ENCODE measurements at regions not wholly inside any gene's neighbourhood (a gene's known extent, or its start where the extent isn't known, plus 50 kb on each side); places are given as distances from the start of the nearest gene placed in this dataset.

GRCh38 chr14:51507511-51507905, 144.2 kb upstream of the FRMD6 start:
- no peak for DNase-seq
- ChIA-PET CTCF (interaction anchor here (0.7 kb wide), 1 partner anchor 145 kb away, joined by 3 read pairs; no protein-coding TSS in a partner anchor), POLR2A (no interaction called here)
- no peak overlapping the region for H3K27ac Mint-ChIP-seq
- H3K4me3 Mint-ChIP-seq: no peak overlapping the region
- H3K27me3 Mint-ChIP-seq: peaks cover 21% of the 10 kb centered on the region
- intact Hi-C loops (cut with DNase I, micrococcal nuclease): no loop called here
- no peak for ATAC-seq
- no peaks in the 10 kb centered on the region for H3K36me3 Mint-ChIP-seq (ENCODE audit: low read depth)
- H3K9me3 Mint-ChIP-seq (ENCODE audit: low read depth): no peaks in the 10 kb centered on the region
- no peaks in the 10 kb centered on the region for H3K4me1 Mint-ChIP-seq

- no peak for ATAC-seq
- intact Hi-C loops (cut with DNase I, micrococcal nuclease): no loop called here
- ChIA-PET POLR2A (no interaction called here), CTCF (interaction anchor here (0.7 to 1.0 kb wide), 3 partner anchors 17 to 384 kb away, joined by 3 read pairs; no protein-coding TSS in a partner anchor)
- Mint-ChIP-seq H3K4me3 (no peak overlapping the region), H3K36me3 (ENCODE audit: low read depth) (no peaks in the 10 kb centered on the region), H3K27ac (no peak overlapping the region), H3K27me3 (peaks cover 16% of the 10 kb centered on the region), H3K4me1 (no peaks in the 10 kb centered on the region), H3K9me3 (ENCODE audit: low read depth) (no peaks in the 10 kb centered on the region)
- DNase-seq: no peak
Observed at GRCh38 chr14:51507906-51508511, 143.7 kb upstream of the FRMD6 start.

GRCh38 chr14:51511265-51511664, 140.4 kb upstream of the FRMD6 start:
- ChIA-PET POLR2A (no interaction called here), CTCF (interaction anchor here (1.4 kb wide), 1 partner anchor 10 kb away, joined by 4 read pairs; no protein-coding TSS in a partner anchor)
- Mint-ChIP-seq H3K36me3 (ENCODE audit: low read depth) (no peaks in the 10 kb centered on the region), H3K27ac (no peak overlapping the region), H3K4me3 (no peak overlapping the region), H3K27me3 (peaks cover 12% of the 10 kb centered on the region), H3K4me1 (no peaks in the 10 kb centered on the region), H3K9me3 (ENCODE audit: low read depth) (no peaks in the 10 kb centered on the region)
- ATAC-seq (no peak), DNase-seq (no peak)
- intact Hi-C loops (cut with DNase I, micrococcal nuclease): no loop called here

GRCh38 chr14:51512316-51512715, 139.4 kb upstream of the FRMD6 start:
- ATAC-seq (no peak), DNase-seq (no peak)
- no peaks in the 10 kb centered on the region for H3K36me3 Mint-ChIP-seq (ENCODE audit: low read depth)
- intact Hi-C loops (cut with DNase I, micrococcal nuclease): no loop called here
- no peaks in the 10 kb centered on the region for H3K9me3 Mint-ChIP-seq (ENCODE audit: low read depth)
- peaks cover 12% of the 10 kb centered on the region for H3K27me3 Mint-ChIP-seq
- H3K4me3 Mint-ChIP-seq: no peak overlapping the region
- ChIA-PET CTCF (interaction anchor here (1.4 kb wide), 1 partner anchor 9 kb away, joined by 4 read pairs; no protein-coding TSS in a partner anchor), POLR2A (no interaction called here)
- H3K4me1 Mint-ChIP-seq: no peaks in the 10 kb centered on the region
- H3K27ac Mint-ChIP-seq: no peak overlapping the region

DNA sequence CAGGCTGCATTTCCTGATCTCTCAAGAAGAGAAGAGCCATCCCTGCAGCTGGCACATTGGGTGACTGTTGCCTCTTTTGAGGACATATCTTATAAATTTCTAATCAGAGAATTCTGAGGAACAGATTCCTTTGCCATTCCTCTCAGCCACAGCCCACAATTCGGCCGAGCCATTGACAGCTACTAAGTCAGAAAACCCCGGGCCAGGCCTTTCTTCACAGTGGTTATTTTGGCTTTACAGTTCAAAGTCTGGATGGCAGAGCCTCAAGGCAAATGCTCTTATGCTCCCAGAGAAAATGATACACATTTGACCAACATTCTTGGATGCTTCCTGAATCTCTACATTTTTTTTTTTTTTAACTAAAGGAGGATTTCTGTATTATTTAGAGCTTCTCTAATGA, 138.4 kb upstream of the FRMD6 start:
- POLR2A ChIA-PET: no interaction called here
- Mint-ChIP-seq H3K4me1 (no peaks in the 10 kb centered on the region), H3K9me3 (ENCODE audit: low read depth) (no peaks in the 10 kb centered on the region)

DNA sequence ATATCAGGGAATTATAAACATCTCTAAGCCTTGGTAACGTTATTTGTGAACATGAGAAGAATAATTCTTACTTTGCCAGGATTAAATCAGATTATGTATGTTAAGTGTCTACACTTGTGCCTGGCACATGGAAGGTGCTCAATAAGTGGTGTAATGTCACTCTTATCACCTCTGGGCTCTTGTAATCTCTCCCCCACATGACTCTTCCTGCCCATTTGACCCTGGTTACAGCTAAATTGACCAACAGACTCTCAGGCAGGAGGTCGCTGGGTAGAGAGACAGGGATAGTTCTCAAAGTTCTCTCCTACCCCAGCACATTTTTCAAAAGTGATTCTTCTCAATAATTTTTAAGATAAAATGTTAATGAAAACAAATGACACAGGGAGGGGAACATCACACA, 137.8 kb upstream of the FRMD6 start:
- H3K9me3 Mint-ChIP-seq (ENCODE audit: low read depth): no peaks in the 10 kb centered on the region
- H3K4me3 Mint-ChIP-seq: no peak overlapping the region
- ATAC-seq: no peak
- peaks cover 9% of the 10 kb centered on the region for H3K27me3 Mint-ChIP-seq
- H3K36me3 Mint-ChIP-seq (ENCODE audit: low read depth): no peaks in the 10 kb centered on the region
- CTCF ChIA-PET: no interaction called here
- no peaks in the 10 kb centered on the region for H3K4me1 Mint-ChIP-seq
- POLR2A ChIA-PET: no interaction called here
- DNase-seq: no peak
- H3K27ac Mint-ChIP-seq: no peak overlapping the region
- intact Hi-C loops (cut with DNase I, micrococcal nuclease): no loop called here

More for the DNA sequence above, 138.4 kb upstream of the FRMD6 start:
- Mint-ChIP-seq H3K4me3 (no peak overlapping the region), H3K36me3 (ENCODE audit: low read depth) (no peaks in the 10 kb centered on the region), H3K27me3 (peaks cover 14% of the 10 kb centered on the region), H3K27ac (no peak overlapping the region)
- intact Hi-C loops (cut with DNase I, micrococcal nuclease): no loop called here
- DNase-seq (no peak), ATAC-seq (no peak)
- CTCF ChIA-PET: no interaction called here

- Mint-ChIP-seq H3K36me3 (ENCODE audit: low read depth) (no peaks in the 10 kb centered on the region), H3K27ac (no peak overlapping the region), H3K27me3 (peaks cover 15% of the 10 kb centered on the region), H3K9me3 (ENCODE audit: low read depth) (no peaks in the 10 kb centered on the region), H3K4me3 (no peak overlapping the region), H3K4me1 (no peaks in the 10 kb centered on the region)
- POLR2A ChIA-PET: no interaction called here
- DNase-seq (no peak), ATAC-seq (no peak)
- intact Hi-C loops (cut with DNase I, micrococcal nuclease): no loop called here
- CTCF ChIA-PET: no interaction called here
Observed at GRCh38 chr14:51515611-51516010, 136.1 kb upstream of the FRMD6 start.

GRCh38 chr14:51516706-51517395, 134.9 kb upstream of the FRMD6 start:
- intact Hi-C loops (cut with DNase I, micrococcal nuclease): no loop called here
- H3K27me3 Mint-ChIP-seq: peaks cover 17% of the 10 kb centered on the region
- H3K4me1 Mint-ChIP-seq: no peaks in the 10 kb centered on the region
- no peak overlapping the region for H3K27ac Mint-ChIP-seq
- H3K9me3 Mint-ChIP-seq (ENCODE audit: low read depth): no peaks in the 10 kb centered on the region
- ATAC-seq (no peak), DNase-seq (no peak)
- POLR2A ChIA-PET: no interaction called here
- H3K4me3 Mint-ChIP-seq: no peak overlapping the region
- CTCF ChIA-PET: interaction anchor here (1.0 kb wide), 1 partner anchor 135 kb away, joined by 5 read pairs; the partner anchor contains the start of gene FRMD6
- H3K36me3 Mint-ChIP-seq (ENCODE audit: low read depth): no peaks in the 10 kb centered on the region

DNA sequence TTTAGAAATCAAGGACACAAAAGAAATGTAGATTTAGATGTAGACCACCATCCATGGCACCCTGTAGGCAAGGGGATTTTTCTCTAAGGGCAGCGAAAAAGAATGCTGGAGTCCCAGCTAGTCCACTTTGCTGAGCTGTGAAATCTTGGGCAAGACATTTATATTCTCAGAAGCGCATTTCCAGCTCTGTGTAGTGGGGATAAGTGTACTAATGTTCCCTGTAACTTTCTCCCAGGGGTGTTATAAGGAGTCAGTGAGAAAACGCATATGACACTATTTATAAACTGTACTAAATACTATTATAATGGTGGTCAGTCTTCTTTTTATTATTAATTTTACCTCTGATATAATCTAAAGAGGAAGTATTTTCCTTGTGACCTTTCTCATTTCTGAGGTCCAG, 133.4 kb upstream of the FRMD6 start:
- ChIA-PET CTCF (interaction anchor here (0.6 kb wide), 1 partner anchor 29 kb away, joined by 5 read pairs; no protein-coding TSS in a partner anchor), POLR2A (interaction anchor here (0.6 kb wide), 1 partner anchor 26 kb away, joined by 4 read pairs; no protein-coding TSS in a partner anchor)
- H3K9me3 Mint-ChIP-seq (ENCODE audit: low read depth): no peaks in the 10 kb centered on the region
- ATAC-seq (no peak), DNase-seq (no peak)
- no peaks in the 10 kb centered on the region for H3K4me1 Mint-ChIP-seq
- H3K4me3 Mint-ChIP-seq: no peak overlapping the region
- no peak overlapping the region for H3K27ac Mint-ChIP-seq
- H3K36me3 Mint-ChIP-seq (ENCODE audit: low read depth): no peaks in the 10 kb centered on the region
- intact Hi-C loops (cut with DNase I, micrococcal nuclease): no loop called here
- peaks cover 17% of the 10 kb centered on the region for H3K27me3 Mint-ChIP-seq

DNA sequence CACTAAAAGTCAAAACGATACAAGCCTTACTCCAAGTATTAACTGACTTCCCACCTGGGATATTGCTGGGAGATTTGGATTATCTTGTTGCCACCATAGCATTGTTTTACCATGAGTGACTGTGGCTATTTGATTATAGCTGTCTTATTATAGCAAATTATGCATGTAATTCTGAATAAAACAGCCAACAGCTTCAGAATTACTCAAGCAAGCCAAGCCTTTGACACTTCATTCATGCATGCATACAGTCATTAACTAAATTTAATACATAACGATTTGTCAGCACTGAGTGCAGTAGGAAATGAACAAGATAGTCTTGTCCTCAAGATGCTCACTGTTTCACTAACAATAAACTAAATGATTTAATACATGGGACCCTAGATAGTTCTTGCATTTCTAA, 133.0 kb upstream of the FRMD6 start:
- DNase-seq: no peak
- intact Hi-C loops (cut with DNase I, micrococcal nuclease): no loop called here
- no peak for ATAC-seq

GRCh38 chr14:51520087-51520486, 131.6 kb upstream of the FRMD6 start:
- Mint-ChIP-seq H3K36me3 (ENCODE audit: low read depth) (no peaks in the 10 kb centered on the region), H3K4me3 (no peak overlapping the region), H3K9me3 (ENCODE audit: low read depth) (no peaks in the 10 kb centered on the region), H3K4me1 (no peaks in the 10 kb centered on the region), H3K27me3 (peaks cover 15% of the 10 kb centered on the region), H3K27ac (no peak overlapping the region)
- intact Hi-C loops (cut with DNase I, micrococcal nuclease): no loop called here
- ATAC-seq (no peak), DNase-seq (no peak)
- CTCF ChIA-PET: interaction anchor here (0.6 kb wide), 1 partner anchor 459 kb away, joined by 3 read pairs; no protein-coding TSS in a partner anchor
- POLR2A ChIA-PET: no interaction called here

More for the DNA sequence above, 133.0 kb upstream of the FRMD6 start:
- peaks cover 17% of the 10 kb centered on the region for H3K27me3 Mint-ChIP-seq
- H3K9me3 Mint-ChIP-seq (ENCODE audit: low read depth): no peaks in the 10 kb centered on the region
- H3K4me3 Mint-ChIP-seq: no peak overlapping the region
- H3K4me1 Mint-ChIP-seq: no peaks in the 10 kb centered on the region
- POLR2A ChIA-PET: no interaction called here
- CTCF ChIA-PET: interaction anchor here (0.6 kb wide), 1 partner anchor 30 kb away, joined by 5 read pairs; no protein-coding TSS in a partner anchor
- H3K36me3 Mint-ChIP-seq (ENCODE audit: low read depth): no peaks in the 10 kb centered on the region
- H3K27ac Mint-ChIP-seq: no peak overlapping the region

GRCh38 chr14:51521764-51522163, 129.9 kb upstream of the FRMD6 start:
- CTCF ChIA-PET: interaction anchor here (0.7 to 1.3 kb wide), 2 partner anchors 10 to 11 kb away, joined by 3 to 4 read pairs; no protein-coding TSS in a partner anchor
- ATAC-seq: no peak

More at GRCh38 chr14:51521764-51522163, 129.9 kb upstream of the FRMD6 start:
- H3K27me3 Mint-ChIP-seq: peaks cover 14% of the 10 kb centered on the region
- no peaks in the 10 kb centered on the region for H3K36me3 Mint-ChIP-seq (ENCODE audit: low read depth)
- no peak overlapping the region for H3K27ac Mint-ChIP-seq
- POLR2A ChIA-PET: interaction anchor here (0.7 kb wide), 1 partner anchor 563 kb away, joined by 5 read pairs; no protein-coding TSS in a partner anchor
- H3K4me1 Mint-ChIP-seq: no peaks in the 10 kb centered on the region
- no peak for DNase-seq
- H3K4me3 Mint-ChIP-seq: no peak overlapping the region
- intact Hi-C loops (cut with DNase I, micrococcal nuclease): no loop called here
- H3K9me3 Mint-ChIP-seq (ENCODE audit: low read depth): no peaks in the 10 kb centered on the region
